Right lobe of liver (tissue), 6 donors: ENCODE measurements at regions not wholly inside any gene's neighbourhood (a gene's known extent, or its start where the extent isn't known, plus 50 kb on each side); places are given as distances from the start of the nearest gene placed in this dataset.

ENCODE experiments used
- ATAC-seq, 4 donors: fragments of 200-7000 bp; cut with Tn5 transposase; one replicate each; pipeline ENCODE4 v1.9.1; 2020; ENCODE audit warnings: mild to moderate bottlenecking in 4 of 4, moderate library complexity in 4 of 4
- DNase-seq, 3 donors: peaks; one replicate each; pipeline ENCODE4 v3.0.0-alpha.2; 2020
- H3K27ac ChIP-seq, 3 donors: fragments of 200-600 bp; one replicate each; pipeline ENCODE4 v1.8.0; 2022
- H3K27me3 ChIP-seq, 2 donors: fragments of 200-600 bp; one replicate each; pipeline ENCODE4 v1.8.0; 2022
- H3K36me3 ChIP-seq, 4 donors: fragments of 200-600 bp; sonication (generic) in 1 of 4; one replicate each; pipeline versions ENCODE4 v1.5.1 to v1.8.0; 2017 to 2022; ENCODE audit warnings: control low read depth in 1 of 4
- H3K4me1 ChIP-seq, 4 donors: fragments of 200-600 bp; sonication (generic) in 1 of 4; one replicate each; pipeline versions ENCODE4 v1.5.1 to v1.8.0; 2017 to 2022; ENCODE audit warnings: control low read depth in 1 of 4
- H3K4me3 ChIP-seq, 3 donors: fragments of 200-600 bp; one replicate each; pipeline ENCODE4 v1.8.0; 2022
- H3K9me3 ChIP-seq, 4 donors: fragments of 200-600 bp; sonication (generic) in 1 of 4; one replicate each; pipeline versions ENCODE4 v1.5.1 to v1.8.0; 2017 to 2022; ENCODE audit warnings: control low read depth in 1 of 4
- POLR2A ChIP-seq: fragments of 450-650 bp; IDR thresholded peaks from one replicate; pipeline ENCODE4 v1.6.1; 2017; ENCODE audit warnings: antibody characterized with exemption, mild to moderate bottlenecking
- WGBS: methylation state at CpG from one replicate; pipeline ENCODE4 v1.1.6; 2018; ENCODE audit warnings: low coverage, low lambda C conversion rate; ENCODE audit not compliant: insufficient coverage; ENCODE audit errors: missing lambda C conversion rate; 5-methylcytosine and 5-hydroxymethylcytosine counted together
- intact Hi-C, 2 donors: fragments of 100-400 bp; cut with DNase I; formaldehyde crosslinking; loops; one replicate each; pipeline versions ENCODE4 v1.11.2 to v1.14.1; 2022
- TF ChIP-seq, protein P1 (sequence below), 4 donors: fragments of 200-600 bp in 3 of 4; fragments of 450-650 bp in 1 of 4; IDR thresholded peaks; one replicate each; pipeline versions ENCODE4 v1.5.1 to v1.8.0; 2016 to 2022; ENCODE audit warnings: antibody characterized with exemption in 4 of 4, mild to moderate bottlenecking in 2 of 4
- donor health status: DM: no; HTN: yes; CAD: no.
- donor health status: DM: no; HTN: no; CAD: no.
- donor health status: DM: no; HTN: no; CAD: no.
- donor health status: DM: no; HTN: yes; CAD: no.
- donor health status: DM: no; HTN: yes; CAD: no.

DNA sequence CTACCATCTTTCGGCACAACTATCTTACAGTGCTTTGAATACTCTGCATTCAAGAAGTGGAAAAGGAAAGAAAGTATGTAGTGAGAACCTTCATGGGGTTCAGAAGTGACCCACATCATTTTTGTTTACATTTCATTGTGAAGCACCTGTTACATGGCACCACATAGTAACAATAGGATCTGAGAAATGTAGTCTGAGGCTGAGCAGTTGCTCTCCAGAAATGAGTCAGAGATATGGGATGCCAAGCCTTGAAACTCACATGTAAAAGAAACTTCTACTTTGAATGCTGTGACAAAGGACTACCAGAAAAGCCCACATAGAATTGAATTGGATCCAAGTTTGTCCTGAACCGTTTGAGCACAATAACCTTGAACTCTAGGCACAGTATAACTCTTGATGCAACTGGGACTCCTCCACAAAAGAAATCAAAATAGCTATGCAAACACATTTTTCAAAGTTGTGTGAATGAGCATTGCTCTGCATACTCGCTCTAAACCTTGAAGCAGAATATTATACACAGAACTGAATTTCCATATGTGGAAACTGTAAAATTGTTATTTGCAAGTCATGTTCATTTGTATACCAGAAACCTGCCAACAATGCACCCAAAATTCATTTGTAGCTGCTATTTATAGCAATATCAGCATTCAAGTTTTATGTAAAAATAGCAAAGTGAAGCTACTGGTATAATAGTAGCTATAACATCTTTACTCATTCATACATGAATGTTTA lies 400.9 kb upstream of the POU3F2 start:
- Histone ChIP-seq H3K4me1 (no peaks in the 10 kb centered on the region), H3K4me3 (no peak overlapping the region), H3K36me3 (no peaks in the 10 kb centered on the region), H3K27ac (no peak overlapping the region), H3K27me3 (no peaks in the 10 kb centered on the region), H3K9me3 (no peaks in the 10 kb centered on the region)
- TF ChIP-seq, protein P1, sequence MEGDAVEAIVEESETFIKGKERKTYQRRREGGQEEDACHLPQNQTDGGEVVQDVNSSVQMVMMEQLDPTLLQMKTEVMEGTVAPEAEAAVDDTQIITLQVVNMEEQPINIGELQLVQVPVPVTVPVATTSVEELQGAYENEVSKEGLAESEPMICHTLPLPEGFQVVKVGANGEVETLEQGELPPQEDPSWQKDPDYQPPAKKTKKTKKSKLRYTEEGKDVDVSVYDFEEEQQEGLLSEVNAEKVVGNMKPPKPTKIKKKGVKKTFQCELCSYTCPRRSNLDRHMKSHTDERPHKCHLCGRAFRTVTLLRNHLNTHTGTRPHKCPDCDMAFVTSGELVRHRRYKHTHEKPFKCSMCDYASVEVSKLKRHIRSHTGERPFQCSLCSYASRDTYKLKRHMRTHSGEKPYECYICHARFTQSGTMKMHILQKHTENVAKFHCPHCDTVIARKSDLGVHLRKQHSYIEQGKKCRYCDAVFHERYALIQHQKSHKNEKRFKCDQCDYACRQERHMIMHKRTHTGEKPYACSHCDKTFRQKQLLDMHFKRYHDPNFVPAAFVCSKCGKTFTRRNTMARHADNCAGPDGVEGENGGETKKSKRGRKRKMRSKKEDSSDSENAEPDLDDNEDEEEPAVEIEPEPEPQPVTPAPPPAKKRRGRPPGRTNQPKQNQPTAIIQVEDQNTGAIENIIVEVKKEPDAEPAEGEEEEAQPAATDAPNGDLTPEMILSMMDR (IDR thresholded peaks at IDR 0.05) = no peak
- TF ChIP-seq POLR2A = no peak
- DNase-seq (no peak), ATAC-seq (no peak)
- WGBS = 32% methylated on average over 3 of the region's 3 CpGs
- intact Hi-C loops = no loop called here

DNA sequence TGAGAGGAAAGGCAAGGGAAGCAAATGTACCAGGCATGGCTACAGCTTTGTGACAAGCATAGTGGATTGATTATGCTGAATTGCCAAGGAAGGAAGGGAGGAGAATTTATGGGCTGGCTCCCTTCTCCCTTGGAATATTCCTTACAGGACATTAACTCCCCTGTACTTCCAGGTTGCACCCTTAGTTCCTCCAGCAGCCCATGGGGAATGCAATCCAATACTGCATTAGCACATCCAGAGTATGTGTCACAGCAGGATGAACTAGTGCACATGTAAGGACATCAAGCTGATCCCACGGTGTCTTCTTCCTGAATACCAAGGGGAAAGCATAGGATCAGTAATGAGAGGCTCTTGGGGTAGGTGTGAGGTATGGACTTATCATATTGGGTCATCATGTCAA lies 390.7 kb upstream of the POU3F2 start:
- Histone ChIP-seq H3K9me3 (no peaks in the 10 kb centered on the region), H3K4me1 (no peaks in the 10 kb centered on the region), H3K27ac (no peak overlapping the region), H3K27me3 (no peaks in the 10 kb centered on the region), H3K36me3 (no peaks in the 10 kb centered on the region), H3K4me3 (no peak overlapping the region)
- WGBS = 23% methylated on average over 1 of the region's 1 CpG
- ATAC-seq (no peak), DNase-seq (no peak)
- intact Hi-C loops = no loop called here
- TF ChIP-seq POLR2A = no peak
- TF ChIP-seq, protein P1 (IDR thresholded peaks at IDR 0.05) = no peak

DNA sequence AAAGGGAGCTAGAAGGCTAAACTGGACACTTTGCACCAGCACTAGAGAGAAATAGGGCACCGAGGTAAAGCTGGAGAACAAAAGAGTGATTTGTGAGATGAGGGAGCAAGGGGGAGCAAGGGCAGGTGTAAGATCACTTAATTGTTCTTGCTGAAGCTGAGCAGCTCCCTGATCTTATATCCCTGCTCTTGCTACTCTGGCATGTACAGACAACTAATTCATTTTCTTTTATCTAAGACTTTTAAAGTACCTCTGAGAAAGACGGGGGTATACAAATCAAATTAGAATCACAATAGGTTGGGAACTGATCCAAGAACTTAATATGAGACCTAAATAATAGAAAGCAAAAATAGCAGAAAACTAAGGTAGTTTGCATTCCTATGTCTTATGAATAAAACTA lies 381.7 kb upstream of the POU3F2 start:
- Histone ChIP-seq H3K27ac (no peak overlapping the region), H3K9me3 (no peaks in the 10 kb centered on the region), H3K4me3 (no peak overlapping the region), H3K27me3 (no peaks in the 10 kb centered on the region), H3K36me3 (no peaks in the 10 kb centered on the region), H3K4me1 (no peaks in the 10 kb centered on the region)
- ATAC-seq (no peak), DNase-seq (no peak)
- intact Hi-C loops = no loop called here
- WGBS = 23% methylated on average over 2 of the region's 2 CpGs
- TF ChIP-seq POLR2A = no peak
- TF ChIP-seq, protein P1 (IDR thresholded peaks at IDR 0.05) = no peak

DNA sequence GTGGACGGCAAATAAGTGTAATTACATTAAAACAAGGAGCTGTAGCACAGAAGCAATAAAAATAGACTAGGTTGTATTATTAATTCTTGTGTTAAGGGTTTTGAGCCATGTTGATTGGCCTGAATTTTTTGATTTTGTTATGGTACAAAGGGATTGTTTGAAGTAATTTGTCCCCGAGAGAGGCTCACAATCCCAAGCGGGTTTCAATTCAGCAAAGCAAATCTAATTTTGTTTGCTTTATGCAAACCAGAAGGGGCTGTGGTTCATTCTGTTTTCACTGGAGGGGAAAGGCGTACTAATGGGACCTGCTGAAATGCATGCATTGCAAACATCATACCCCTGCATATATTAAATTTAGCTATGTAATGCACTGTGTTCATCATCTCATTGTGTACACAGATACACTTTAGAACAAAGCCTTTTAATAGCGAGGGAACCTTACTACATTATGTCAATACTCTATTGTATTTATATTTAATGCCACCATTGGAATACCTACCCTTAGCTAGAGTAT lies 379.5 kb upstream of the POU3F2 start:
- no peak for ATAC-seq
- H3K27me3 ChIP-seq = no peaks in the 10 kb centered on the region
- no peaks in the 10 kb centered on the region for H3K4me1 ChIP-seq
- H3K9me3 ChIP-seq = no peaks in the 10 kb centered on the region
- TF ChIP-seq, protein P1 (IDR thresholded peaks at IDR 0.05) = no peak
- TF ChIP-seq POLR2A = no peak
- 44% methylated on average over 5 of the region's 5 CpGs for WGBS
- H3K4me3 ChIP-seq = no peak overlapping the region
- H3K27ac ChIP-seq = no peak overlapping the region
- intact Hi-C loops = no loop called here
- no peaks in the 10 kb centered on the region for H3K36me3 ChIP-seq
- no peak for DNase-seq
